SHP77 treated with DMSO at 0.1 percent for 48 hours (cell line): ENCODE measurements at regions not wholly inside any gene's neighbourhood (a gene's known extent, or its start where the extent isn't known, plus 50 kb on each side); places are given as distances from the start of the nearest gene placed in this dataset.
"Not testable (repeated sequence)": the region's sequence is repeated elsewhere in the genome, so short reads cannot be mapped to it uniquely, and the experiment has no call there.

ENCODE experiments used
- DNase-seq: peaks from one replicate; lab custom pipeline; 2025; lab: John Stamatoyannopoulos, UW

DNA sequence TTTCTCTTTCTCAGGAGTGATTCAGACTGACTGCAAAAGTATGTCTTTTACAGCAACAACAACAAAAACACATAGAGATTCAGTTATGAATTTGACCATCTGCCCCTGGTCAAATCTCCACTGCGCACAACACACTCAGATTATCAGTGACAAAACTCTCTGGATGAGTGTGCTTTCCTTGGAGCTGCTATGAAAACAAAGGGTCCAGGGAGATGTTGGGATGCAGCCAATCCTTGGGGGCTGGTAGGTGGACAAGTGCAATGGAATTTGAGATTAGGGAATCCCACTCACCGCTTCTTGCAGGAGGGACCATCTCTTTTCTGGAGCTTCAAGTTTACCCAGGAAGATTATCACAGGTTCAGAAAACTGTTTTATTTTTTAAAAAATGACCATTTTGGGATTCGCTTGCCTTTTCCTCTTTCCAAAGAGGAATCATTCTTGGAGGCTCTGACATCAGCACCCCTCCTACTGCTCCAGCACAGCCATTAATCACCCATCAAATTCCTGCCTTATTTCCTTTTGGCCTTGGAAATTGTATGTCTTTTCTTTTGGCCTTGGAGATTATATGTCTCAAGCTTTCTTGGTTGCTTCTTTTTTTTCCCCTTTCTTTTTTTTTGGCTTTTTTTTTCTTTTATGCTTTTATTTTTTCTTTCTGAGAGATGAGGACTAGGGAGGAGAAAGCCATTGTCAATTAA is 311.8 kb downstream of the TSHZ3 start:
- DNase-seq = no peak

- not testable (repeated sequence) for DNase-seq
Measured at GRCh38 chr19:31031455-31031854, 317.8 kb downstream of the TSHZ3 start.

GRCh38 chr19:31023038-31023437 is 326.2 kb downstream of the TSHZ3 start:
- no peak for DNase-seq

DNA sequence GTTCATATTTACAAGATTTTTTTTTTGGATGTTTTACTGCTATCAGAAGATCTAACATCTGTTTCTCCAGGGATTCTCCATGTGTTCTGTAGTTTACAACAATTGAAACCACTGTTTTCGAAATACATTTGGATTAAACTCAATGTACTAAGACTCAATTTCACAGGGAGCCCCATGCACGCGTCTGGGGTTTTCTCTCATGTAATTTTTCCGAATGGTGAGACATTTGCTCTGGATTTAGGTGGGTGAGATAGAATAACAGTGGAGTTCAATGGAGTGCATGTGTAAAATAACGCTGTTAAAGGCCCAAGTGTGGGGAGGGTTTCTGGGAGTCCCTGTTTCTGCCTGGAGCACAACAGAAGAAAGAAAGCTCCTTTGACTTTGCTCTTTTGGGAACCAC is 330.3 kb downstream of the TSHZ3 start:
- no peak for DNase-seq

DNA sequence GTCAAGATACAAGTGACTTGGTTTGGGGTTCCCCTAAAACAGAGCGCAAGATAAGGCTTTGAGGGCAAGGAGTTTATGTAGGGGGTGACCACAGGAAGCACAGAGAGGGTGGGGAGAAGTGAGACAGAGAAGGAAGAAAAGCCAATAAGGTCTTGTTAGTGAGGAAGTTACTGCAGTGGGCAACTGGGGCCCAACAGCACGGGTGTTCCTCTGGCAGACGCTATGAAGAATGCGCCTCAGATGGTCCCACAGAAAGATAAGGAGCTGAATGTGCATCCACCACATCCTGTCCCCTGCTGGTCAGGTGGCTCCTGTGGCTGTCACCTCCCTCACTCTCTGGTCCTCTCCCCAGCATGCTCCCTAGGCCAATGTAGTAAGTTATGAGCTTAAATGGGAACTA is 333.5 kb downstream of the TSHZ3 start:
- DNase-seq = no peak

GRCh38 chr19:31014668-31015067 is 334.6 kb downstream of the TSHZ3 start:
- no peak for DNase-seq

GRCh38 chr19:31013384-31014020 is 335.7 kb downstream of the TSHZ3 start:
- no peak for DNase-seq

GRCh38 chr19:31002518-31003244 is 346.6 kb downstream of the TSHZ3 start:
- no peak for DNase-seq

DNA sequence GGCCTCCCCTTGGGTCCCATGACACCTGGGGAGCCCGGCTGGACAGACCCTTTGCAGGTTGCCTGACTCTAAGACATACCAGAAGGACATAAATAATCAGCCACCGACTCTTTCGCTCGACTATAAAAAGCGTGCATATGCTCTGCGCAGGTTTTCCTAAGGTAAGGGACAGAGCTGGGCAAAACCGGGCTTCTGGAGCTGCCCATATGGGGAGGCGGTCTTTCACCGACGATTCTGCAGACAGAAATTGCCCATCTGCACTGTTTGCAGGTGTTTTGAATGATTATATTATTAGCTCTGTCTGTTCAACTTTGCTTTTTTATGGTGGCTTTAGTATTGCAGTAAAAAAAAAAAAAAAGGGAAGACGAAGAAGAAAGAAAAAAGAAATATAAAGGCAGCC is 347.2 kb downstream of the TSHZ3 start:
- DNase-seq = no peak

- DNase-seq = no peak
Measured at GRCh38 chr19:31000913-31001312, 348.3 kb downstream of the TSHZ3 start.

GRCh38 chr19:30999726-31000125 is 349.5 kb downstream of the TSHZ3 start:
- DNase-seq = no peak

- no peak for DNase-seq
Measured at GRCh38 chr19:30997222-30997621, 352.0 kb downstream of the TSHZ3 start.

GRCh38 chr19:30978639-30979038 is 370.6 kb downstream of the TSHZ3 start:
- DNase-seq = no peak

GRCh38 chr19:30969591-30969990 is 379.6 kb downstream of the TSHZ3 start:
- no peak for DNase-seq

DNA sequence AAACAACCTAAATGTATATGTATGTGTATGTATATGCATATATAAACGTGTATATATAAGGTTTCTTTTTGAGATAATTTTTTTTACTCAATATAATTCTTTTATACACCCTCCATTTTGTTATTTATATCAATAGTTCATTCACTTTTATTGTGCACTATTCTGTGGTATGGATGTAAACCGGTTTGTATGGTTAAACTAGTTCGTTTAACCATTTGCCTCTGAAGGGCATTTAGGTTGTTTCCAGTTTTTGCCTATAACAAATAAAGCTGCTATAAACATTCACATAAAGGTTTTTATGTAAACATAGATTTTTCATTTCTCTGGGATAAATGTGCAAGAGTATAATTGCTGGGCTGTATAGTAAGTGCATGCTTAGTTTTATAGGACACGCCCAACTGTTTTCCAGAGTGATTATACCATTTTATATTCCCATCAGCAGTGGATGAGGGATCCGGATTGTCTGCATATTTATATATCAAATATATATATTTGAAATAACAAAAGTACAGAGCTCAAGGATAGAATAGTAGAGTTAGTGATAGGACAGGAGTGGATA is 380.3 kb downstream of the TSHZ3 start:
- DNase-seq = no peak

GRCh38 chr19:30968210-30968609 is 381.0 kb downstream of the TSHZ3 start:
- no peak for DNase-seq

GRCh38 chr19:30966486-30966885 is 382.8 kb downstream of the TSHZ3 start:
- DNase-seq = no peak

DNA sequence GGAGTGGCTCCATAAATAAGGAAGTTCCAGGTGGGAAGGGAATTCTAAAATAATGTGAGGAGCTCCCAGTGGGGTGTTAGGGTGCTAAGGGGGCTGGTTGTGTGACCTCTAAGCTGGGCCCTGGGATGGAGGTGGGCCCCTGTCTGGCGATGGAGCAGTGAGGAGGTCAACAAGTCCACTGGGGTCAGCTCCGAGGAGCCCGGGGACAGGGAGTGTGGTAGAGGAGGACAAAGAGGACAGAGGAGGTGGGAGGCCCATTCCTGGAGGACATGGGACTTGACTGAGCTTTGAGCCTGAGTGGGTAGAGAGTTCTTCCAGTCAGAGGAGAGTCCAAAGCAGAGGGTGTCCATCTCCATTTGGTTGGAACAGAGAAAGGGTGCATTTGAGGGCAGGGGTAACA is 390.2 kb downstream of the TSHZ3 start:
- DNase-seq = no peak

DNA sequence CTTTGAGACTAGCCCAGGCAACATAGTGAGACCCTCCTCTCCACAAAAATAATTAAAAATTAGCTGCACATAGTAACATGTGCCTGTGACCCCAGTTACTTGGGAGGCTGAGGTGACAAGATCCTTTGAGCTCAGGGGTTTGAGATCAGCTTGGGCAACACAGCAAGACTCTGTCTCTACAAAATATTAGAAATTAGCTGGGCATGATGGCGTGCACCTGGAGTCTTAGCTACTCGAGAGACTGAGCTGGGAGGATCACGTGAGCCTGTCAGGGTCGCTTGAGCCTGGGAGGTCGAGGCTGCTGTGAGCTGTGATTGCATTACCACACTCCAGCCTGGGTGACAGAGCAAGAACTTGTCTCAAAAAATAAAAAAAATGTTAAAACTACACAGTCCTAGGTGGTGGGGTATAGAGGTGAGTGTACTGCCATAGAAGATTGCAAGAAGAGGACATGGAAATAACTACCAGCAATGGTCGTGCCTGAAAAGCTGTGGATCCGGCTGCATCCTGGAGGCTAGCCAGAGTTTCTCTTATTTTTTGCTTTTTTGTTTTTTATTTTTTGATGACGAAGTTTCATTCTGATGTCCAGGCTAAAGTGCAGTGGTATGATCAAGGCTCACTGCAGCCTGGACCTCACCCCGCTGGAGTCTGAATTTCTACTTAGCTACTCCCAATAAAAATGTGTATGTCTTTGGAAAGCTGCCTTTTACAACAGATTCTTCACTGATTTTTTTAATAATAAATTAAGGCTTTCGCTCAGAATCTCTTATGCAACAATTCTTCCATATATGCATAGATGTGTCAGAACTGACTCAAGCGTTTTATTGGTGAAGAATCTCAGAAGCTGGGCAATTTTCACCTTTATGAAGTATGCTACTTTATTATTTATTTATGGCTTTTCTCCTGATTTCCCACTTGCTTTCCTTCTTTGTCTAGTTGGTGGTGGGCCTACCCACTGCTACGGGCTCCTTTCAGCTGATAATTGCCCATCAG is 393.8 kb downstream of the TSHZ3 start:
- DNase-seq = no peak

DNA sequence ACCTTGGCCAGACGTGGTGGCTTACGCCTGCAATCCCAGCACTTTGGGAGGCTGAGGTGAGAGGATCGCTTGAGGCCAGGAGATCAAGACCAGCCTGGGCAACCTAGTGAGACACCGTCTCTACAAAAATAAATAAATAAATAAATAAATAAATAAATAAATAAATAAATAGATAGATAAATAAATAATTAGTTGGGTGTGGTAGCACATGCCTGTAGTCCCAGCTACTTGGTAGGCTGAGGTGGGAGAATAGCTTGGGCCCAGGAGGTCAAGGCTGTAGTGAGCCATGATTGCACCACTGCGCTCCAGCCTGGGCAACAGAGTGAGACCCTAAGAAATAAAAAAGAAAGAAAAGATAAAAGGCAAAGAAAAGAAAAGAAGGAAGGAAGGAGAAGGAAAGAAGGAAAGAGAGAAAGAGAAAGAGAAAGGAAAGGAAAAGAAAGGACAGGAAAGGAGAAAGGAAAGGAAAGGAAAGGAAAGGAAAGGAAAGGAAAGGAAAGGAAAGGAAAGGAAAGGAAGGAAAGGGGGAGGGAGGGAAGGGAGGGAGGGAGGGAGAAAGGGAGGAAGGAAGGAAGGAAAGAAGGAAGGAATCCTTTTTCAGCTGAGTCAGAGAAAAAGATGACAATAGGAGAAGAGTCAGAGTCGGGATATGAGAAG is 404.8 kb downstream of the TSHZ3 start:
- DNase-seq = not testable (repeated sequence)
